GM12865 (cell line): ENCODE measurements at regions not wholly inside any gene's neighbourhood (a gene's known extent, or its start where the extent isn't known, plus 50 kb on each side); places are given as distances from the start of the nearest gene placed in this dataset.

Experiments
- DNase-seq: peaks from one replicate; pipeline ENCODE4 v3.0.0; 2010; ENCODE audit warnings: low read depth
- H3K4me3 ChIP-seq: 2 replicates; pipeline ENCODE4 v1.5.1; 2011; ENCODE audit warnings: mild to moderate bottlenecking, low read depth, low read length, control low read depth
- TF ChIP-seq, protein P1 (sequence below): IDR thresholded peaks from 2 replicates; pipeline ENCODE4 v1.5.1; 2011; ENCODE audit warnings: low read length, control low read depth, low read depth, inconsistent platforms; ENCODE audit not compliant: insufficient read depth; ENCODE audit errors: missing control alignments

DNA sequence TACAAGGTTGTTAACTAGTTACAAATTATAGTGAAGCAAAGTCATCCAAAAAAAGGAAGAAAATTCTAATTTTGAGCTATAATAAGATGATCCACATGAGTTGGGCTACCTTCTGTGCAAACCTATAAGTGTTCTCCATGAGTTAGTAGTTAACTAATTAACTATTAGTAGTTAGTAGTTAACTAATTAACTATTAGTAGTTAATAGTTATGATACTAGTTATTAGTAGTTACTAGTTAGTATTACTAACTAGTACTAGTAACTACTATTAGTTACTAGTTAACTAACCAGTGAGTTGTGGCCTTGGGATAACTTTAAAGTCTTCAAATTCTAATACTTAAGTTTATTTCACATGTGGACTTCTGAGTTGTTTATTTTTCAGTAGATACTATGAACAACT is 453.4 kb upstream of the GRM3 start:
- DNase-seq: no peak
- TF ChIP-seq, protein P1, sequence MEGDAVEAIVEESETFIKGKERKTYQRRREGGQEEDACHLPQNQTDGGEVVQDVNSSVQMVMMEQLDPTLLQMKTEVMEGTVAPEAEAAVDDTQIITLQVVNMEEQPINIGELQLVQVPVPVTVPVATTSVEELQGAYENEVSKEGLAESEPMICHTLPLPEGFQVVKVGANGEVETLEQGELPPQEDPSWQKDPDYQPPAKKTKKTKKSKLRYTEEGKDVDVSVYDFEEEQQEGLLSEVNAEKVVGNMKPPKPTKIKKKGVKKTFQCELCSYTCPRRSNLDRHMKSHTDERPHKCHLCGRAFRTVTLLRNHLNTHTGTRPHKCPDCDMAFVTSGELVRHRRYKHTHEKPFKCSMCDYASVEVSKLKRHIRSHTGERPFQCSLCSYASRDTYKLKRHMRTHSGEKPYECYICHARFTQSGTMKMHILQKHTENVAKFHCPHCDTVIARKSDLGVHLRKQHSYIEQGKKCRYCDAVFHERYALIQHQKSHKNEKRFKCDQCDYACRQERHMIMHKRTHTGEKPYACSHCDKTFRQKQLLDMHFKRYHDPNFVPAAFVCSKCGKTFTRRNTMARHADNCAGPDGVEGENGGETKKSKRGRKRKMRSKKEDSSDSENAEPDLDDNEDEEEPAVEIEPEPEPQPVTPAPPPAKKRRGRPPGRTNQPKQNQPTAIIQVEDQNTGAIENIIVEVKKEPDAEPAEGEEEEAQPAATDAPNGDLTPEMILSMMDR: no peak
- no peak overlapping the region for H3K4me3 ChIP-seq

DNA sequence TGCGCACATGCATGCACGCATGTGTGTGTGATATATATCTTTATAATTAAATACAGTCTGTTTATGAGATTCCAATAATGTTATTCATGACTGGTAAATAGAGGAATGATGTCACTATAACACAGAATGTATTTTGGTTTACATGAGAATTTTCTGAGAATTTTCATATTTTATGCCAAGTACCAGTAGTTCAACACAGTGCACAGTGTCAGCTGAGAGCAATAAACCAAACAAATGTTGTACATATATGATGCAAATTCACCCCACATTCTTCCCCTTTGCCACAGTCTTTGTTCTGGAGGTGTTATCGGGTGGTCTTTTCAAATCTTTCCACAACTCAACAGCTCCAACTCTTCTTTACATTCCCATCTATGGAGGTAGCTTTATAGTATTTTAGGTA is 462.2 kb upstream of the GRM3 start:
- no peak overlapping the region for H3K4me3 ChIP-seq
- TF ChIP-seq, protein P1: no peak
- no peak for DNase-seq

- DNase-seq: no peak
- no peak overlapping the region for H3K4me3 ChIP-seq
- TF ChIP-seq, protein P1: no peak
Measured at GRCh38 chr7:86164827-86165226, 478.9 kb upstream of the GRM3 start.

DNA sequence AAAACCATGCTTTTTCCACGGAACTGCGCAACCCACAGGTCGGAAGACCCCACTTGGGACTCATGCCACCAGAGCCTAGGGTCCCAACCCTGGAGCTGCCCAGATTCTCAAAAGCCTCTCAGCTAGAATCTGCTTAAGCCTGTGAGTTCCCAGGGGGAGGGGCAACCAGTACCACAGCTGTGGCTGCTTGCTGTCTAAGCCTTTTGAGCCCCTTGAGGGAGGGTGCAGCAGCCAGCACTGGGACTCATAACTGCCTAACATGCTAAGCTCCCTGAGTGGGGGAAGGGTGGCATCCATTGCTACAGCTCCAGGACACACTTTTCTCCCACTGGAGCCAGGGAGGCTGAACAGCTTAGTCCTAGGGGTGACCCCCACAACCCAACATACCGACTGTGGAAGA is 485.6 kb upstream of the GRM3 start:
- H3K4me3 ChIP-seq: no peak overlapping the region
- TF ChIP-seq, protein P1: no peak
- no peak for DNase-seq

GRCh38 chr7:86155623-86156022 is 488.1 kb upstream of the GRM3 start:
- H3K4me3 ChIP-seq: no peak overlapping the region
- DNase-seq: no peak
- TF ChIP-seq, protein P1: no peak

DNA sequence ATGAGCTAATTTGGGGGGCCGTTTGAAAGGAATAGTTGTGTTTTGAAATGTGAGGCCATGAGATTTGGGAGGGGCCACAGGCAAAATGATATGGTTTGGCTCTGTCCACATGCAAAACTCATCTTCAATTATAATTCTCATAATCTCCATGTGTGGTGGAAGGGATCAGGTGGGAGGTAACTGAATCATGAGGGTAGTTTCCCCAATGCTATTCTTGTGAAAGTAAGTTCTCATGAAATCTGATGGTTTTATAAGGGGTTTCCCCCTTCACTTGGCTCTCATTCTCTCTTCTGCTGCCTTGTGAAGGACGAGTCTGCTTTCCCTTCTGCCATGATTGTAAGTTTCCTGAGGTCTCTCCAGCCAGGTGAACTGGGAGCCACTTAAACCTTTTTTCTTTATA is 490.8 kb upstream of the GRM3 start:
- TF ChIP-seq, protein P1: no peak
- no peak for DNase-seq
- H3K4me3 ChIP-seq: no peak overlapping the region

- TF ChIP-seq, protein P1: no peak
- DNase-seq: no peak
Measured at GRCh38 chr7:86149024-86149665, 494.6 kb upstream of the GRM3 start.

More at GRCh38 chr7:86149024-86149665, 494.6 kb upstream of the GRM3 start:
- no peak overlapping the region for H3K4me3 ChIP-seq
